Ovary (tissue), 7 donors: ENCODE measurements at regions not wholly inside any gene's neighbourhood (a gene's known extent, or its start where the extent isn't known, plus 50 kb on each side); places are given as distances from the start of the nearest gene placed in this dataset.

Experiments used
- DNase-seq, 5 donors: peaks; one replicate each; pipeline ENCODE4 v3.0.0-alpha.2; 2019 to 2020
- H3K27ac ChIP-seq, 2 donors: fragments of 200-600 bp; one replicate each; pipeline versions ENCODE4 v1.5.1 to v1.8.0; 2019 to 2022
- H3K27me3 ChIP-seq: fragments of 200-600 bp; one replicate; pipeline ENCODE4 v1.8.0; 2022
- H3K36me3 ChIP-seq: fragments of 200-600 bp; sonication (generic); one replicate; pipeline ENCODE4 v1.5.1; 2019
- H3K4me1 ChIP-seq: one replicate; pipeline ENCODE4 v1.8.1; 2013; ENCODE audit warnings: mild to moderate bottlenecking, moderate library complexity; ENCODE audit not compliant: insufficient read depth
- H3K4me3 ChIP-seq: fragments of 200-600 bp; sonication (generic); one replicate; pipeline ENCODE4 v1.5.1; 2017
- H3K9me3 ChIP-seq, 2 donors: fragments of 200-600 bp in 1 of 2; sonication (generic) in 1 of 2; one replicate each; pipeline versions ENCODE4 v1.5.1 to v1.8.1; 2013 to 2019; ENCODE audit warnings: mild to moderate bottlenecking in 1 of 2, moderate library complexity in 1 of 2
- CTCF ChIP-seq, 3 donors: fragments of 450-650 bp in 2 of 3; fragments of 200-600 bp in 1 of 3; IDR thresholded peaks; one replicate each; pipeline versions ENCODE4 v1.5.1 to v1.8.0; 2016 to 2022; ENCODE audit warnings: antibody characterized with exemption in 3 of 3, mild to moderate bottlenecking in 1 of 3
- EP300 ChIP-seq: sonication (generic); formaldehyde crosslinking; IDR thresholded peaks from one replicate; pipeline ENCODE4 v1.6.1; 2017; ENCODE audit warnings: antibody characterized with exemption
- POLR2A ChIP-seq: fragments of 450-650 bp; IDR thresholded peaks from one replicate; pipeline ENCODE4 v1.6.1; 2017; ENCODE audit warnings: antibody characterized with exemption, mild to moderate bottlenecking, moderate library complexity
- WGBS, 3 donors: extraction: QIAGEN DNeasy Blood & Tissue Kit in 1 of 3; methylation state at CpG; one replicate each; pipeline versions ENCODE4 v1.1.5 to v1.1.7; 2013 to 2017; 5-methylcytosine and 5-hydroxymethylcytosine counted together
- intact Hi-C, 4 donors: fragments of 100-400 bp; cut with DNase I; formaldehyde crosslinking; loops; one replicate each; pipeline versions ENCODE4 v1.11.0 to v1.15.1; 2022 to 2023
- donor health status: DM: no; HTN: no; CAD: no; lungs with moderate emphysema.
- donor health status: DM: no; HTN: no; CAD: no.
- donor health status: Bipolar disorder and iron deficiency.
- donor health status: DM: no; HTN: no; CAD: no.
- donor health status: DM: yes; HTN: yes; CAD: no.

DNA sequence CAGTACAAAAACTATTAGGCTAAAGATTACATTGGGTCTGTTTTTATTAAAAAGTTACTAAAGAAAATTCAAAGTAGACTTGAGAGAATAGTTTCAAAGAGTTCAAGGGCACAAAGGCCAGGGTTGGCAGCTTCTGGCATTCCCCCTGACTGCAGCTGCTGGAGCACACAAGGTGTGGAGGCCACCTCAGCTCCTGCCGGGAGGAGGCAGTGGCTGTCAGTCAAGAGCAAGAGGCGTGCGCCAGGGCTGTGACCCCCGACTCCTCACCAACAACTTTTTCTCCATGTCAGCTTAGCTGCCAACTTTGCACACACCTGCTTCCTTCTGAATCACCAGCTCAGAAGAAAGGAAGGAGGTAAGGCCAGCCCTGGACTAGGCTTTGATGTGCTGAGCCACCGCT lies 144.6 kb upstream of the PLXNA4 start:
- H3K4me3 ChIP-seq, result no peak overlapping the region
- TF ChIP-seq CTCF (IDR thresholded peaks at IDR 0.05) (no peak), EP300 (no peak), POLR2A (no peak)
- H3K36me3 ChIP-seq, result no peaks in the 10 kb centered on the region
- H3K27me3 ChIP-seq, result no peaks in the 10 kb centered on the region
- no peaks in the 10 kb centered on the region for H3K4me1 ChIP-seq
- no peak for DNase-seq
- 64 to 66% (median 64%) methylated on average over 5 of the region's 5 CpGs for WGBS, 3 donors
- no peaks in the 10 kb centered on the region for H3K9me3 ChIP-seq
- H3K27ac ChIP-seq, result no peak overlapping the region
- intact Hi-C loops, result no loop called here

- H3K36me3 ChIP-seq, result no peaks in the 10 kb centered on the region
- 87 to 90% (median 88%) methylated on average over 3 of the region's 3 CpGs for WGBS, 3 donors
- no peak for DNase-seq
- H3K9me3 ChIP-seq, result no peaks in the 10 kb centered on the region
- no peaks in the 10 kb centered on the region for H3K27me3 ChIP-seq
- H3K27ac ChIP-seq, result no peak overlapping the region
- intact Hi-C loops, result no loop called here
- TF ChIP-seq POLR2A (no peak), CTCF (IDR thresholded peaks at IDR 0.05) (no peak), EP300 (no peak)
- H3K4me3 ChIP-seq, result no peak overlapping the region
- H3K4me1 ChIP-seq, result no peaks in the 10 kb centered on the region
Measured at GRCh38 chr7:132713893-132714292, 137.6 kb upstream of the PLXNA4 start.

- DNase-seq, result no peak
- 61 to 70% (median 64%) methylated on average over 7 of the region's 7 CpGs for WGBS, 3 donors
- no peak overlapping the region for H3K27ac ChIP-seq
- no peak for TF ChIP-seq POLR2A
- no peak for TF ChIP-seq EP300
- H3K9me3 ChIP-seq, result no peaks in the 10 kb centered on the region
- intact Hi-C loops, result no loop called here
- H3K36me3 ChIP-seq, result no peaks in the 10 kb centered on the region
- H3K4me1 ChIP-seq, result no peaks in the 10 kb centered on the region
- H3K4me3 ChIP-seq, result no peak overlapping the region
- no peaks in the 10 kb centered on the region for H3K27me3 ChIP-seq
Measured at GRCh38 chr7:132709971-132710567, 133.8 kb upstream of the PLXNA4 start.

GRCh38 chr7:132708470-132708869 lies 132.2 kb upstream of the PLXNA4 start:
- no peak overlapping the region for H3K4me3 ChIP-seq
- TF ChIP-seq CTCF (IDR thresholded peaks at IDR 0.05), result no peak
- no peak for TF ChIP-seq EP300
- TF ChIP-seq POLR2A, result no peak
- intact Hi-C loops, result no loop called here
- H3K27me3 ChIP-seq, result no peaks in the 10 kb centered on the region
- H3K27ac ChIP-seq, result no peak overlapping the region
- DNase-seq, result no peak
- H3K9me3 ChIP-seq, result no peaks in the 10 kb centered on the region
- H3K36me3 ChIP-seq, result no peaks in the 10 kb centered on the region
- 83 to 86% (median 85%) methylated on average over 5 of the region's 5 CpGs for WGBS, 3 donors
- no peaks in the 10 kb centered on the region for H3K4me1 ChIP-seq

DNA sequence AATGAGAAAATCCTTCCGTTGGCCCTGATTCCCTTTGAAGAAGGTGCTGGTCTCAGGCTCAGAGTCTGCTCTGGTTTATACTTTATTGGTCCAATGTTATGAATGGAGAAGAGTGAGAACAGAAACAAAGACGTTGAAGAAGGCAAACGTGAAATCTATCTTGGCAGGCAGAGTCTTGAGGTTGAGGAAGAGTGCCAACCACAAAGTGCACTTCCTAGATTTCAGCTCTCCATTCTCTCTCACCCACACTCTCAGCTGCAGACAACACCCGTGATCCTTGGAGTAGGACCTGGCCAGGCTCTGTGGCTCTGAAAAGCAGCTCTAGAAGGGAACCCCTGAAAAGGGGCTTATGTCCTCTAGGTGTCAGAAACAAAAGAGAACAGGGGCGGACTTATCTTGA lies 128.9 kb upstream of the PLXNA4 start:
- Histone ChIP-seq H3K36me3 (no peaks in the 10 kb centered on the region), H3K27ac (no peak overlapping the region), H3K27me3 (no peaks in the 10 kb centered on the region), H3K4me3 (no peak overlapping the region), H3K9me3 (no peaks in the 10 kb centered on the region), H3K4me1 (no peaks in the 10 kb centered on the region)
- intact Hi-C loops, result no loop called here
- 53 to 70% (median 66%) methylated on average over 5 of the region's 5 CpGs for WGBS, 3 donors
- TF ChIP-seq POLR2A (no peak), CTCF (IDR thresholded peaks at IDR 0.05) (no peak), EP300 (no peak)
- no peak for DNase-seq
